Progenitor cell of endocrine pancreas (in vitro differentiated cells): ENCODE measurements at regions not wholly inside any gene's neighbourhood (a gene's known extent, or its start where the extent isn't known, plus 50 kb on each side); places are given as distances from the start of the nearest gene placed in this dataset.
A peak's percentile ranks its signal among the peaks of the same experiment; 100 is the strongest.

Source experiments
- DNase-seq: peaks from one replicate; pipeline ENCODE4 v3.0.0; 2021; ENCODE audit warnings: low spot score; ENCODE audit not compliant: unreplicated experiment
- H3K27ac Mint-ChIP-seq: 2 replicates; pipeline ENCODE4 v1.8.0; 2021; ENCODE audit warnings: mild to moderate bottlenecking, moderate library complexity, mixed read lengths
- H3K27me3 Mint-ChIP-seq: 2 replicates; pipeline ENCODE4 v1.8.0; 2021; ENCODE audit warnings: mixed read lengths
- H3K36me3 Mint-ChIP-seq: 2 replicates; pipeline ENCODE4 v1.8.0; 2022; ENCODE audit warnings: mixed read lengths; ENCODE audit not compliant: insufficient read depth
- H3K4me1 Mint-ChIP-seq: 2 replicates; pipeline ENCODE4 v1.8.0; 2021; ENCODE audit warnings: low read depth, mixed read lengths
- H3K4me3 Mint-ChIP-seq: 2 replicates; pipeline ENCODE4 v1.8.0; 2021; ENCODE audit warnings: low read depth, mild to moderate bottlenecking, moderate library complexity, mixed read lengths
- H3K9me3 Mint-ChIP-seq: 2 replicates; pipeline ENCODE4 v1.8.0; 2021; ENCODE audit warnings: low read depth, mixed read lengths
- CTCF ChIP-seq: fragments of 200-600 bp; sonication (generic); IDR thresholded peaks from one replicate; pipeline ENCODE4 v1.5.0; 2021; ENCODE audit warnings: antibody characterized with exemption, mild to moderate bottlenecking; ENCODE audit not compliant: unreplicated experiment

DNA sequence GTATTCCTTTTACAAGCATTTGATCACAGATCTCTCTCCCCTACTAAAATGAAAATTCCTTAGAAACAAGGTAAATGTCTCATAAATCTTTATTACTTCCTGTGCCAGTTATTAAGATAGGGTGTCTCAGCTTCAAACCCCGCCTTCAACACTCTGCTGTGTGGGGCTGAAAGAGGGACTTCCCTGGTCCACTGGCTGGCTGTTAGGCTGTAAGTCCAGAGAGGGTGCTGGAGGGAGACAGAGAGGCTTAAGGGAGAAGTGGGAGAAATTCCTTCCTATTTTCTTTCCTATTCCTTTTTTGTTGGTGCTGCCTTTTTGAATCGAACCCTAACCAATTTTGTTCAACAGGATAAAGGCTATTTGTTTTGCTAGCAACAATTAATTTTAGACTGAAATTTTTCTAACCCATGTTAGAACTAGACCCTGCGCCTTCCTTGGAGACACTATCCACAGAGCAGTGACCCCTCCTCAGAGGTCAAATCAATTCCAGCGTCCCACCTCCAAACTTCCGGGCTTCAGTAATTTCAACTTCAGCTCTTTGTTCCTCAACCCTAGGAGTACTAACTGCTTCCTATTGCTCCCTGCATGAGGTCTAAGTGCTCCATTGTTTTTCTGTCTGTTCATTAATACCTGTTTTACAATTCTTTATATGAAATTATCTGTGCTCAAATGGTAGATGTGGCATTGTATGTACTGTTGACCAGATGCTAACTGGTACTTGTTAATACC is 207.5 kb upstream of the OPRM1 start:
- Mint-ChIP-seq H3K9me3 (peaks cover 4% of the 10 kb centered on the region), H3K4me1 (peaks cover 9% of the 10 kb centered on the region), H3K27me3 (no peaks in the 10 kb centered on the region), H3K4me3 (no peak overlapping the region), H3K36me3 (no peaks in the 10 kb centered on the region), H3K27ac (no peak overlapping the region)
- TF ChIP-seq CTCF, result no peak
- no peak for DNase-seq

DNA sequence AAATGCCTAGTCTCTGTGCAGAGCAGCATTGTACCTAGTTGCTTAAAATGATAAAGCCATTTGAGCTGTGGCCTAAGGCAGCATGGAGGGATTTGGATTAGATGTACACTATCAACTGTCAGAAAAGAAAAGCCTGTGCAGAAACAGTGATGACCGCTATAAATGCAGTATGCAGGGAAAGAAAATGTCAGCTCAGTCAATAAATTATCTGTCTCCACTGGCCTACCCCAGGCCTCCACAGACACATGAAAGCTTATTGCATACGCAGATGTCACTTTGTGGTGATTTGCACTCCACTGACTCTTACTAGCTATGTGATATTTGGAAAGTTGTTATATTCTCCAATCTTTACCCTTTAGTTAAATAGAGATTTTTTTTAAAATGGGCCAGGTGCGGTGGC is 221.9 kb upstream of the OPRM1 start:
- Mint-ChIP-seq H3K27ac (peak overlapping the region; percentile 60), H3K9me3 (peaks cover 38% of the 10 kb centered on the region), H3K4me3 (no peak overlapping the region), H3K36me3 (peaks cover 17% of the 10 kb centered on the region), H3K27me3 (no peaks in the 10 kb centered on the region), H3K4me1 (peaks cover 23% of the 10 kb centered on the region)
- no peak for TF ChIP-seq CTCF
- DNase-seq, result no peak

- Mint-ChIP-seq H3K9me3 (peaks cover 37% of the 10 kb centered on the region), H3K27me3 (no peaks in the 10 kb centered on the region), H3K27ac (peak overlapping the region; percentile 54), H3K36me3 (peaks cover 20% of the 10 kb centered on the region), H3K4me3 (peak overlapping the region; percentile 22), H3K4me1 (peaks cover 23% of the 10 kb centered on the region)
- TF ChIP-seq CTCF, result no peak
- DNase-seq, result no peak
Measured at GRCh38 chr6:153816366-153816765, 222.7 kb upstream of the OPRM1 start.

DNA sequence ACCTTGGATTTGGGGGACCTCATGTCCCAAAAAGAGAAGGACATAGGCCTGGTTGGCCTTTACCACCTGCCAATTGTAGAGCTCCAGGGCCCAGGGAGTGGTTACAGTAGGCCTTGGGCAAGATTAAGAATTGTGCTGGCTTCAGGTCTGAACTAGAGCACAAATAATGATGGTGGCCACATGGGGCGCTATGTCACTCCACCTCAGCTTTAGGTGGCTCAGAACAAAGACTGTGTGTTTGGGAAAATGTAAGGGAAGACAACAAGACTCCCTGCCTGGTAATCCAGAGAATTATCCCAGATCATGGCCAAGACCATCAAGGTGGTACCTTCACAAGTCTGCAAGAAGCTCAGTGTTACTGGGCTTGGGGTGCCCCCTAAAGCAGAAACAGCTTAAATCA is 224.9 kb upstream of the OPRM1 start:
- peaks cover 35% of the 10 kb centered on the region for H3K9me3 Mint-ChIP-seq
- peaks cover 23% of the 10 kb centered on the region for H3K4me1 Mint-ChIP-seq
- no peak for DNase-seq
- TF ChIP-seq CTCF, result peak; percentile 20
- no peaks in the 10 kb centered on the region for H3K27me3 Mint-ChIP-seq
- no peak overlapping the region for H3K27ac Mint-ChIP-seq
- no peak overlapping the region for H3K4me3 Mint-ChIP-seq
- H3K36me3 Mint-ChIP-seq, result peaks cover 16% of the 10 kb centered on the region

DNA sequence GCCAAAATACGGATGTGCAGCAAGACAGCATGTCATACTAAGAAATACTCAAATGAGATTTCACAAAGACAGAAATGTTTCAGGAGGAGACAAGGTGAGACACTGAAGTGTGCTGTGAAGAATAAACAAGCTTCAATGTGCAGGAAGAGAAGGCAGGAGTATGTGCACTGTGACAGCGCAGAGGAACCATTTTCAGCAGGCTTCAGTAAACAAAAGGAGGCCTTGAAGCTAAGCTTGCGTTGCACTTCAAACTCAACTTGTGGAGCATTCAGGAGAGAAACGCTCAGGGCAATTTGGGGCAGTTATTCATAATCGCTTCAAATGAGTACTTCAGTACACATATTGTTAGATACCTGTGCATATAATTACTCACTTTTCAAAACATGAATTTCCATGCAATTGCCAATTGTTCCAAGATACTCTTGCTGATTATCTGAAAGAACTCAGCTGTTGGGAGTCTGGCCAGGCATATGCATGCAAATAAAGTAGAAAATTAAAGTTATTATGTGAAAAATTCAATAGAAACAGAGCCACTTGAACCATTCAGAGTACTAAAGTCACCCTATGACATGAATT is 234.2 kb upstream of the OPRM1 start:
- Mint-ChIP-seq H3K4me3 (no peak overlapping the region), H3K27me3 (no peaks in the 10 kb centered on the region), H3K4me1 (peaks cover 7% of the 10 kb centered on the region), H3K36me3 (no peaks in the 10 kb centered on the region), H3K9me3 (no peaks in the 10 kb centered on the region), H3K27ac (no peak overlapping the region)
- DNase-seq, result no peak
- no peak for TF ChIP-seq CTCF
